PC-9 (cell line): ENCODE measurements at regions not wholly inside any gene's neighbourhood (a gene's known extent, or its start where the extent isn't known, plus 50 kb on each side); places are given as distances from the start of the nearest gene placed in this dataset.

ENCODE experiments used
- CTCF ChIP-seq: fragments of 200-600 bp; sonication (generic); conservative IDR thresholded peaks from 2 replicates; pipeline ENCODE4 v1.6.1; 2017; ENCODE audit warnings: mixed run types, antibody characterized with exemption, mild to moderate bottlenecking, moderate library complexity
- EZH2 ChIP-seq: fragments of 200-600 bp; sonication (generic); IDR thresholded peaks from 2 replicates; pipeline ENCODE4 v1.8.0; 2017; ENCODE audit warnings: antibody characterized with exemption, low read depth

GRCh38 chr6:131427434-131428058 is 145.5 kb upstream of the ARG1 start:
- TF ChIP-seq CTCF (no peak), EZH2 (no peak)
